Muscle of leg (tissue), 3 donors: ENCODE measurements at regions not wholly inside any gene's neighbourhood (a gene's known extent, or its start where the extent isn't known, plus 50 kb on each side); places are given as distances from the start of the nearest gene placed in this dataset.
"Not testable (repeated sequence)": the region's sequence is repeated elsewhere in the genome, so short reads cannot be mapped to it uniquely, and the experiment has no call there.

Source experiments
- DNase-seq: peaks from one replicate; pipeline ENCODE4 v3.0.0; 2013
- H3K27ac ChIP-seq: one replicate; pipeline ENCODE4 v1.5.1; 2013; ENCODE audit warnings: mild to moderate bottlenecking, low read length, control low read depth
- H3K27me3 ChIP-seq: one replicate; pipeline ENCODE4 v1.6.1; 2013; ENCODE audit warnings: low read length; ENCODE audit not compliant: control insufficient read depth, insufficient read depth
- H3K36me3 ChIP-seq: one replicate; pipeline ENCODE4 v1.6.1; 2013; ENCODE audit warnings: low read length; ENCODE audit not compliant: control insufficient read depth, insufficient read depth
- H3K4me1 ChIP-seq: one replicate; pipeline ENCODE4 v1.6.1; 2013; ENCODE audit warnings: low read length; ENCODE audit not compliant: control insufficient read depth, insufficient read depth
- H3K4me3 ChIP-seq: one replicate; pipeline ENCODE4 v1.5.1; 2013; ENCODE audit warnings: low read length, control low read depth
- H3K9me3 ChIP-seq: replicated peaks from 2 replicates; pipeline ENCODE4 v1.6.1; 2013; ENCODE audit warnings: low read depth, low read length; ENCODE audit not compliant: control insufficient read depth
- WGBS: methylation state at CpG from one replicate; pipeline ENCODE4 v1.1.5; 2013; ENCODE audit warnings: missing lambda C conversion rate; ENCODE audit not compliant: insufficient coverage; 5-methylcytosine and 5-hydroxymethylcytosine counted together

- H3K9me3 ChIP-seq: peaks cover 2% of the 10 kb centered on the region
- H3K27ac ChIP-seq: no peak overlapping the region
- H3K4me1 ChIP-seq: no peaks in the 10 kb centered on the region
- H3K4me3 ChIP-seq: no peak overlapping the region
- peaks cover 2% of the 10 kb centered on the region for H3K27me3 ChIP-seq
- 80% methylated on average over 1 of the region's 1 CpG for WGBS
- DNase-seq: no peak
- H3K36me3 ChIP-seq: no peaks in the 10 kb centered on the region
Observed at GRCh38 chr2:234802845-234803171, 149.0 kb upstream of the SH3BP4 start.

DNA sequence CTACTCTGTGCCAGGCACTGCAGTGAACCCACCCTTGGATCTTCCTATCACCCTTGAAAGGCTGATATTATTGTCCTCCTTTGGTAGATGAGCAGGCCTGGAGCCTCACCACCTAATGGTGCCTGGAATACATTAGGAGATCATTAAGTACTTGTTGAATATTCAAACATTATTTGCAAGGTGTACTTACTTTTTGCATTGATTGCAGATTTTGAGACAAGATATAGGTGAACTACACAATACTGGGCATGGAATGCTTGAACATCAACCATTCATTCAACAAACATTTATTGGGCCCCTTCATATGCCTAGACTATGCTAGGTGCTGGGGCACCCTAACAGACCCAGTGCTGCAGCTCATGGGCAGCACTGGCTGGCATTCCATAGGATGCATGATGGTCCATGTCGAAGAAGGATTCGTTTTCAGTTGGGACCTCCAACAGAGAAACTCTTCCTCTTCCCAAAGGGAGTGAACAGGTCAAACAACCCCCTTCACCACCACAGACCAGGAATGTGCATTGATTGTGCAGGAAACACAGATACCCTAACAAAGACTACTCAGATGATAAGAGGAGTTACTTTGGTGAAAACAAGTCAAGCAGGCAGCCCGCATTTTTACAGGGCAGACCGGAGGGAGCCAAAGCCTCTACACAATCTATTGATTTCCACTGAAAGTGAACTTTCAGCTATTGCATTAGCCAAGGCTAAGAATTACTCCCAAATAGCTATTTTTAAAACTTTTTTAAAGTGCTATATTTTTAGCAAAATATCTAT is 149.6 kb upstream of the SH3BP4 start:
- Histone ChIP-seq H3K27me3 (peaks cover 2% of the 10 kb centered on the region), H3K27ac (no peak overlapping the region), H3K9me3 (peaks cover 2% of the 10 kb centered on the region), H3K4me1 (no peaks in the 10 kb centered on the region), H3K36me3 (no peaks in the 10 kb centered on the region), H3K4me3 (no peak overlapping the region)
- DNase-seq: no peak
- no CpG with 5 or more reads among the region's 4 CpGs for WGBS

DNA sequence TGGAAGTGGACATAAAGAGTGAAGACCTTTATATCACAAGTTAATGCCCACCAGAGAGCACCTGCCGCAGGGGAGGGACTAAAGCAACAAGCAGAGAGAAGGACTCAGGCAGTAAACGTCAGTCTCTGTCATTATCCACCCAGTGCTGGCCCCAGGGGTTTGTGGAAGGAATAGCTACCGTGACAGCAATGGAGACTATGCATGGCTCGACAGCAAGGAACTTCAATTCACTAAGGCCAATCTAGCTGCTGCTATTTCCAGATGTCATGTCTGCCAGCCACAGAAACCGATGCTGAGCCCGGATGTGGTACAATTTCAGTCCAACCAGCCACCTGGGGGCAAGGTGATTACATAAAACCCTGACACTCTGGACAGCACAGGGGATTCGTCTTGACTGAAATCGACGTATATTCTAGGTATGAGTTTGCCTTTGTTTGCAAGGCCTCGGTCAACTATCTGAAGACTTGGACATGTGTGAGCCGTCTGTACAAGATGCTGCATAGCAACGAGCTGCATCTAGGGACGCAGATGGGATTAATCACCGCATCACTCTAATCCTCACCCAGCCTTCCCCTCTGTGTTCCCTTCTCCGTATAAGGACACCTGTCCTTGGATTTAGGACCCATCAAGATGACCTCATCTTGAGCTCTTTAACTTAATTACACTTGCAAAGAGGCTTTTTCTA is 154.1 kb upstream of the SH3BP4 start:
- no peak overlapping the region for H3K4me3 ChIP-seq
- H3K27me3 ChIP-seq: peaks cover 2% of the 10 kb centered on the region
- DNase-seq: no peak
- no peak overlapping the region for H3K27ac ChIP-seq
- no peaks in the 10 kb centered on the region for H3K36me3 ChIP-seq
- no peaks in the 10 kb centered on the region for H3K9me3 ChIP-seq
- H3K4me1 ChIP-seq: no peaks in the 10 kb centered on the region
- 39% methylated on average over 15 of the region's 15 CpGs for WGBS

GRCh38 chr2:234796045-234796591 is 155.7 kb upstream of the SH3BP4 start:
- Histone ChIP-seq H3K27ac (no peak overlapping the region), H3K4me3 (no peak overlapping the region), H3K4me1 (no peaks in the 10 kb centered on the region), H3K36me3 (no peaks in the 10 kb centered on the region), H3K27me3 (peaks cover 2% of the 10 kb centered on the region), H3K9me3 (no peaks in the 10 kb centered on the region)
- 57% methylated on average over 7 of the region's 8 CpGs for WGBS
- no peak for DNase-seq

- Histone ChIP-seq H3K9me3 (no peaks in the 10 kb centered on the region), H3K4me1 (no peaks in the 10 kb centered on the region), H3K27ac (no peak overlapping the region), H3K36me3 (no peaks in the 10 kb centered on the region), H3K4me3 (no peak overlapping the region), H3K27me3 (peaks cover 2% of the 10 kb centered on the region)
- no peak for DNase-seq
- no CpG with 5 or more reads among the region's 6 CpGs for WGBS
Observed at GRCh38 chr2:234795272-234795920, 156.4 kb upstream of the SH3BP4 start.

DNA sequence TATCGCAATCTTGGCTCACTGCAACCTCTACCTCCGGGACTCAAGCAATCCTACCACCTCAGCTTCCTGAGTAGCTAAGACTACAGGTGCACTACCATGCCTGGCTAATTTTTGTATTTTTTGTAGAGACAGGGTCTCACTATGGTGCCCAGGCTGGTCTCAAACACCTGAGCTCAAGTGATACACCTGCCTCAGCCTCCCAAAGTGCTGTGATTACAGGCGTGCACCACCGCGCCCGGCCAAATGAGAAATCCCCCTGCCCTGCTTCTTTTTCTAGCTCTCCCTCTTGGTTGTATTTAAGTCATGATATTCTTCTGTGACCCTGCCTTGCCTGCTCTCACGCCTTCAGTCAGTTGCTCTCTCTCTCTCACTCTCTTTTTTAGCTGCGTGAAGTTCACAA is 157.0 kb upstream of the SH3BP4 start:
- H3K36me3 ChIP-seq: no peaks in the 10 kb centered on the region
- no peaks in the 10 kb centered on the region for H3K9me3 ChIP-seq
- H3K4me3 ChIP-seq: no peak overlapping the region
- WGBS: 100% methylated on average over 5 of the region's 8 CpGs
- H3K4me1 ChIP-seq: no peaks in the 10 kb centered on the region
- H3K27me3 ChIP-seq: peaks cover 2% of the 10 kb centered on the region
- DNase-seq: no peak
- H3K27ac ChIP-seq: no peak overlapping the region

GRCh38 chr2:234793212-234793785 is 158.5 kb upstream of the SH3BP4 start:
- no peak overlapping the region for H3K27ac ChIP-seq
- no peaks in the 10 kb centered on the region for H3K4me1 ChIP-seq
- no peaks in the 10 kb centered on the region for H3K9me3 ChIP-seq
- no peak overlapping the region for H3K4me3 ChIP-seq
- no peak for DNase-seq
- H3K27me3 ChIP-seq: peaks cover 2% of the 10 kb centered on the region
- no peaks in the 10 kb centered on the region for H3K36me3 ChIP-seq
- WGBS: 90% methylated on average over 3 of the region's 8 CpGs

GRCh38 chr2:234792621-234793022 is 159.2 kb upstream of the SH3BP4 start:
- no peak overlapping the region for H3K27ac ChIP-seq
- no peak overlapping the region for H3K4me3 ChIP-seq
- WGBS: 51% methylated on average over 15 of the region's 18 CpGs
- no peaks in the 10 kb centered on the region for H3K9me3 ChIP-seq
- no peaks in the 10 kb centered on the region for H3K36me3 ChIP-seq
- DNase-seq: peak; percentile 56
- no peaks in the 10 kb centered on the region for H3K4me1 ChIP-seq
- peaks cover 2% of the 10 kb centered on the region for H3K27me3 ChIP-seq

DNA sequence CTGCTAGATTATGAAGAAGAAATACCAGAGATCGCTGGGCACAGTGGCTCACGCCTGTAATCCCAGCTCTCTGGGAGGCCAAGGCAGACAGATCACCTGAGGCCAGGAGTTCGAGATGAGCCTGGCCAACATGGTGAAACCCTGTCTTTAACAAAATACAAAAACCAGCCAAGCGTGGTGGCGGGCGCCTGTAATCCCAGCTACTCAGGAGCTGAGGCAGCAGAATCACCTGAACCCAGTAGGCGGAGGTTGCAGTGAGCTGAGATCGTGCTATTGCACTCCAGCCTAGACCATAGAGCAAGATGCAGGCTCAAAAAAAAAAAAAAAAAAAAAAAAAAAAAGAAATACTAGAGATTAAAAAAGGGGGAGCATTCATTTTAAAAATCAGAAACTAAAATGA is 159.7 kb upstream of the SH3BP4 start:
- H3K27me3 ChIP-seq, DNase-seq, H3K4me3 ChIP-seq, H3K9me3 ChIP-seq, H3K36me3 ChIP-seq, H3K4me1 ChIP-seq, H3K27ac ChIP-seq: not testable (repeated sequence)
- WGBS: 75% methylated on average over 3 of the region's 8 CpGs

DNA sequence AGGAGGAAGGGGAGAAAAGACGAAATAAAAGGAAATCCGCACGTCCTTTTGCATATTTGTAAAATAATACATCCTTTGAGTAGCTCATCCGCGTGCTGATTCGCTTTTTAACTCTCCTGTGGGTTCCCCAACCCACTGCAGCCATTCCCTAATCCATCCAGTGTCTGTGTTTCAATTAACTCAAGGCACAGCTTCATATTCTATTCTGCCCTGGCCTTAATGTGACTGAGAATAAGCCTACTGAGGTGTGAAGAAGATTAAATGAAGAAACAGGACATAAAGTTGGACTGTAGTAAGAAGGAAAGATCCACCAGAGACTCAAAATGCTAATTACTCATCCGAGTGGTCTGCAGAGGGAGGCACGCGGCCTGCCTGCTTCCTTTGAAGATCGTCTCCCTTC is 161.4 kb upstream of the SH3BP4 start:
- H3K4me1 ChIP-seq: no peaks in the 10 kb centered on the region
- WGBS: no CpG with 5 or more reads among the region's 10 CpGs
- no peak overlapping the region for H3K27ac ChIP-seq

More for the DNA sequence above, 161.4 kb upstream of the SH3BP4 start:
- no peak overlapping the region for H3K4me3 ChIP-seq
- H3K27me3 ChIP-seq: peaks cover 2% of the 10 kb centered on the region
- no peaks in the 10 kb centered on the region for H3K9me3 ChIP-seq
- no peak for DNase-seq
- no peaks in the 10 kb centered on the region for H3K36me3 ChIP-seq
